ENCODE measurements at regions not wholly inside any gene's neighbourhood (a gene's known extent, or its start where the extent isn't known, plus 50 kb on each side); places are given as distances from the start of the nearest gene placed in this dataset.
"Not testable (repeated sequence)": the region's sequence is repeated elsewhere in the genome, so short reads cannot be mapped to it uniquely, and the experiment has no call there.

DNA sequence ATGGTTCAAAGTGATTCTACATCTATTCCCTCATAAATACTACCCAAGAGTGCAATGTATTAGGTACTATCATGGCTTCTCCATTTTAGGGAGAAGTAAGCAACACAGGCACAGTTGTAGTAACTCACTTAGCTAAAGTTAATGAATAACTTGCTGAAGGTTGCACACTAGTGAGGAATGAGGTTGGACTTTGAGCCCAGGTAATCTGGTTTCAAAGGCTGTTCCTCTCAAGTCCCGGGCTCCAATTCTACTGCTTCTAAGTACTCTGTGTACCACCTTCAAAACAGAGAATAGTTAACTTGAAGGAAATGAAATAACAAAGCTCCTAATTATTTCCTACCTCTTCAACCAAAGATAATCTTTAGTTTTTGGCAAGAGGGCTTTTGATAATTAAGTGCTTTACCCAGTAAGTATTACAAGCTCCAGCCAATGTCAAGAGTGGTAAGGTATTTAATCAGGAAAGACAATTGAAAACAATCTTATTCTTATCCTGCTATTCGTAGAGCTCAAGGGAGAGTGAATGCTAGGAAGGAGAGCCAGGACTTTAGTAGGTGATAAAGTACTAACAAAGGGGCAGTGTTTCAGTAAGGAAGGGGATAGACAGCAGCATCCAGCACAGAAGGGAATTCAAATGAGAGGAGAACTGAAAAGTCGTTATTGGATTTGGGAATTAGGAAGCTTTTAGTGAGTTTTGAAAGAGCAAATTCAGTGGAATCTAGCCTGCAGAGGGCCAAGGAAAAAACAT is 158.2 kb upstream of the PTPRZ1 start:
- Histone ChIP-seq H3K27me3 (ENCODE audit: low read depth) (no peaks in the 10 kb centered on the region), H3K4me3 (no peak overlapping the region), H3K9me3 (no peaks in the 10 kb centered on the region), H3K27ac (no peak overlapping the region), H3K4me1 (no peaks in the 10 kb centered on the region), H3K36me3 (no peaks in the 10 kb centered on the region)
- intact Hi-C loops (cut with DNase I), result no loop called here
- no peak for TF ChIP-seq CTCF (IDR thresholded peaks at IDR 0.05)
- no peak for DNase-seq
- no peak for ATAC-seq

- DNase-seq, result not testable (repeated sequence)
Observed at GRCh38 chr7:121712961-121713360, 160.0 kb upstream of the PTPRZ1 start.

GRCh38 chr7:121697731-121698316 is 175.1 kb upstream of the PTPRZ1 start:
- DNase-seq, result no peak
- intact Hi-C loops (cut with DNase I), result no loop called here
- TF ChIP-seq CTCF (IDR thresholded peaks at IDR 0.05), result no peak
- no peaks in the 10 kb centered on the region for H3K4me1 ChIP-seq
- no peaks in the 10 kb centered on the region for H3K9me3 ChIP-seq
- H3K4me3 ChIP-seq, result no peak overlapping the region
- no peak for ATAC-seq
- H3K27ac ChIP-seq, result no peak overlapping the region
- no peaks in the 10 kb centered on the region for H3K36me3 ChIP-seq
- no peaks in the 10 kb centered on the region for H3K27me3 ChIP-seq (ENCODE audit: low read depth)

More at GRCh38 chr7:121712961-121713360, 160.0 kb upstream of the PTPRZ1 start:
- H3K27me3 ChIP-seq (ENCODE audit: low read depth); H3K4me1 ChIP-seq; H3K27ac ChIP-seq; H3K36me3 ChIP-seq; intact Hi-C loops (cut with DNase I); H3K4me3 ChIP-seq; H3K9me3 ChIP-seq; ATAC-seq: not testable (repeated sequence)

DNA sequence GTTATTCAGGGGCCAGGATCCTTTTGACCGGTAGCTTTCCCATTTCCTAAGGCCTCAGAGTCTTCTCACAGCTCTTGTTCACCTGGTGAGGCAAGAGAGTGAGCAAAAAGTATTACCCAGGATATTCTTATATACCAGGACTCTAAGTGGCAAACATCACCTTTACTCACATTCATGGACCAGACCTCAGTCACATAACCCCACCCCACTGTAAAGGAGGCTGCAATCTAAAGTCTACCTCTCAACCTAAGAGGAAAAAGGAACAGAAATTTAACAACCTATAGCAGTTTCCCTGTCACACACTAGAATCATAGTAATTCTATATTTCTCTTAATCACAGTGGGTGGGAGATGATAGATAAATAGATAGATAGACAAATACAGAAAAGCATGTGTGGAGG is 176.0 kb upstream of the PTPRZ1 start:
- H3K4me1 ChIP-seq, result no peaks in the 10 kb centered on the region
- H3K27ac ChIP-seq, result no peak overlapping the region
- DNase-seq, result no peak
- H3K27me3 ChIP-seq (ENCODE audit: low read depth), result no peaks in the 10 kb centered on the region
- no peaks in the 10 kb centered on the region for H3K36me3 ChIP-seq
- TF ChIP-seq CTCF (IDR thresholded peaks at IDR 0.05), result no peak
- no peak for ATAC-seq
- intact Hi-C loops (cut with DNase I), result no loop called here
- no peak overlapping the region for H3K4me3 ChIP-seq
- H3K9me3 ChIP-seq, result no peaks in the 10 kb centered on the region

- Histone ChIP-seq H3K36me3 (no peaks in the 10 kb centered on the region), H3K4me3 (no peak overlapping the region), H3K9me3 (no peaks in the 10 kb centered on the region), H3K27me3 (ENCODE audit: low read depth) (no peaks in the 10 kb centered on the region), H3K4me1 (no peaks in the 10 kb centered on the region), H3K27ac (no peak overlapping the region)
- ATAC-seq (no peak), DNase-seq (no peak)
- intact Hi-C loops (cut with DNase I), result no loop called here
- TF ChIP-seq CTCF (IDR thresholded peaks at IDR 0.05), result no peak
Observed at GRCh38 chr7:121689749-121690148, 183.2 kb upstream of the PTPRZ1 start.

GRCh38 chr7:121681700-121682099 is 191.3 kb upstream of the PTPRZ1 start:
- no peaks in the 10 kb centered on the region for H3K9me3 ChIP-seq
- no peak overlapping the region for H3K4me3 ChIP-seq
- intact Hi-C loops (cut with DNase I), result no loop called here
- no peaks in the 10 kb centered on the region for H3K4me1 ChIP-seq
- no peak overlapping the region for H3K27ac ChIP-seq
- DNase-seq, result no peak
- ATAC-seq, result no peak
- TF ChIP-seq CTCF (IDR thresholded peaks at IDR 0.05), result no peak
- H3K36me3 ChIP-seq, result no peaks in the 10 kb centered on the region
- H3K27me3 ChIP-seq (ENCODE audit: low read depth), result no peaks in the 10 kb centered on the region

Data from lower lobe of right lung (tissue), 2 donors.